Liver (tissue), 8 donors: ENCODE measurements at regions not wholly inside any gene's neighbourhood (a gene's known extent, or its start where the extent isn't known, plus 50 kb on each side); places are given as distances from the start of the nearest gene placed in this dataset.

Experiments
- DNase-seq: peaks from one replicate; pipeline ENCODE4 v3.0.0-alpha.2; 2017; ENCODE audit warnings: low spot score
- H3K27ac ChIP-seq, 2 donors: one replicate each; pipeline ENCODE4 v1.7.0; 2013; ENCODE audit warnings: inconsistent platforms in 2 of 2, low read length in 2 of 2, control low read depth in 1 of 2, low read depth in 1 of 2, mild to moderate bottlenecking in 1 of 2
- H3K27me3 ChIP-seq, 4 donors: one replicate each; pipeline versions ENCODE4 v1.6.1 to v1.7.0; 2013; ENCODE audit warnings: low read length in 3 of 4, inconsistent platforms in 1 of 4, mild to moderate bottlenecking in 1 of 4, moderate library complexity in 1 of 4; ENCODE audit not compliant: control insufficient read depth in 4 of 4, insufficient read depth in 4 of 4
- H3K36me3 ChIP-seq, 4 donors: one replicate each; pipeline versions ENCODE4 v1.6.1 to v1.7.0; 2013; ENCODE audit warnings: low read length in 3 of 4, mild to moderate bottlenecking in 3 of 4, low read depth in 1 of 4, moderate library complexity in 1 of 4; ENCODE audit not compliant: control insufficient read depth in 4 of 4, insufficient read depth in 3 of 4
- H3K4me1 ChIP-seq, 4 donors: one replicate each; pipeline versions ENCODE4 v1.6.1 to v1.7.0; 2013; ENCODE audit warnings: low read length in 3 of 4, mild to moderate bottlenecking in 3 of 4, moderate library complexity in 1 of 4; ENCODE audit not compliant: control insufficient read depth in 4 of 4, insufficient read depth in 4 of 4
- H3K4me3 ChIP-seq, 3 donors: one replicate each; pipeline versions ENCODE4 v1.6.1 to v1.7.0; 2013; ENCODE audit warnings: low read length in 3 of 3, control low read depth in 1 of 3, low read depth in 1 of 3, mild to moderate bottlenecking in 1 of 3
- H3K9ac ChIP-seq, 2 donors: one replicate each; pipeline ENCODE4 v1.7.0; 2013; ENCODE audit warnings: low read length in 2 of 2, mild to moderate bottlenecking in 2 of 2, moderate library complexity in 2 of 2, control low read depth in 1 of 2, low read depth in 1 of 2
- H3K9me3 ChIP-seq, 4 donors: one replicate each; pipeline versions ENCODE4 v1.6.1 to v1.7.0; 2013; ENCODE audit warnings: low read length in 3 of 4; ENCODE audit not compliant: control insufficient read depth in 4 of 4
- CTCF ChIP-seq: fragments of 150-350 bp; IDR thresholded peaks from 2 replicates; pipeline ENCODE4 v1.5.1; 2017; ENCODE audit warnings: improper control_type of control experiment, low read depth, low read length; ENCODE audit not compliant: missing input control
- FOXA1 ChIP-seq: IDR thresholded peaks from 2 replicates; pipeline ENCODE4 v1.6.1; 2016; ENCODE audit warnings: antibody characterized with exemption
- GABPA ChIP-seq, 2 donors: IDR thresholded peaks in 1 of 2; conservative IDR thresholded peaks in 1 of 2; 2 replicates each; pipeline ENCODE4 v1.6.1; 2016; ENCODE audit warnings: antibody characterized with exemption in 2 of 2, mild to moderate bottlenecking in 1 of 2, moderate library complexity in 1 of 2
- HNF4A ChIP-seq, 2 donors: conservative IDR thresholded peaks; 2 replicates each; pipeline ENCODE4 v1.6.1; 2016; ENCODE audit warnings: antibody characterized with exemption in 2 of 2, mild to moderate bottlenecking in 2 of 2
- JUND ChIP-seq, 2 donors: IDR thresholded peaks; 2 replicates each; pipeline ENCODE4 v1.6.1; 2016; ENCODE audit warnings: antibody characterized with exemption in 2 of 2
- MAX ChIP-seq: IDR thresholded peaks from 2 replicates; pipeline ENCODE4 v1.6.1; 2016; ENCODE audit warnings: antibody characterized with exemption
- NR2F2 ChIP-seq: IDR thresholded peaks from 2 replicates; pipeline ENCODE4 v1.6.1; 2016; ENCODE audit warnings: antibody characterized with exemption
- RAD21 ChIP-seq, 2 donors: IDR thresholded peaks; 2 replicates each; pipeline ENCODE4 v1.6.1; 2016; ENCODE audit warnings: antibody characterized with exemption in 2 of 2, mild to moderate bottlenecking in 2 of 2
- SP1 ChIP-seq: IDR thresholded peaks from 2 replicates; pipeline ENCODE4 v1.6.1; 2018; ENCODE audit warnings: antibody characterized with exemption, mild to moderate bottlenecking
- TAF1 ChIP-seq: conservative IDR thresholded peaks from 2 replicates; pipeline ENCODE4 v1.6.1; 2016; ENCODE audit warnings: antibody characterized with exemption, mild to moderate bottlenecking
- WGBS: extraction: QIAGEN DNeasy Blood & Tissue Kit; methylation state at CpG from one replicate; pipeline ENCODE4 v1.1.7; 2013; 5-methylcytosine and 5-hydroxymethylcytosine counted together
- TF ChIP-seq, protein P1 (sequence below): IDR thresholded peaks from 2 replicates; pipeline ENCODE4 v1.6.1; 2016; ENCODE audit warnings: antibody characterized with exemption
- TF ChIP-seq, protein P2 (sequence below): IDR thresholded peaks from 2 replicates; pipeline ENCODE4 v1.6.1; 2016; ENCODE audit warnings: antibody characterized with exemption
- donor health status: healthy.
- donor health status: healthy.
- donor health status: healthy.
- donor health status: healthy.
- donor health status: healthy.

GRCh38 chr9:71183251-71183650, 61.8 kb upstream of the TRPM3 start:
- TF ChIP-seq TAF1, result no peak
- TF ChIP-seq, protein P1, sequence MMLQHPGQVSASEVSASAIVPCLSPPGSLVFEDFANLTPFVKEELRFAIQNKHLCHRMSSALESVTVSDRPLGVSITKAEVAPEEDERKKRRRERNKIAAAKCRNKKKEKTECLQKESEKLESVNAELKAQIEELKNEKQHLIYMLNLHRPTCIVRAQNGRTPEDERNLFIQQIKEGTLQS, result no peak
- no peak for TF ChIP-seq FOXA1
- TF ChIP-seq, protein P2, sequence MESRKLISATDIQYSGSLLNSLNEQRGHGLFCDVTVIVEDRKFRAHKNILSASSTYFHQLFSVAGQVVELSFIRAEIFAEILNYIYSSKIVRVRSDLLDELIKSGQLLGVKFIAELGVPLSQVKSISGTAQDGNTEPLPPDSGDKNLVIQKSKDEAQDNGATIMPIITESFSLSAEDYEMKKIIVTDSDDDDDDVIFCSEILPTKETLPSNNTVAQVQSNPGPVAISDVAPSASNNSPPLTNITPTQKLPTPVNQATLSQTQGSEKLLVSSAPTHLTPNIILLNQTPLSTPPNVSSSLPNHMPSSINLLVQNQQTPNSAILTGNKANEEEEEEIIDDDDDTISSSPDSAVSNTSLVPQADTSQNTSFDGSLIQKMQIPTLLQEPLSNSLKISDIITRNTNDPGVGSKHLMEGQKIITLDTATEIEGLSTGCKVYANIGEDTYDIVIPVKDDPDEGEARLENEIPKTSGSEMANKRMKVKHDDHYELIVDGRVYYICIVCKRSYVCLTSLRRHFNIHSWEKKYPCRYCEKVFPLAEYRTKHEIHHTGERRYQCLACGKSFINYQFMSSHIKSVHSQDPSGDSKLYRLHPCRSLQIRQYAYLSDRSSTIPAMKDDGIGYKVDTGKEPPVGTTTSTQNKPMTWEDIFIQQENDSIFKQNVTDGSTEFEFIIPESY, result no peak
- no peak overlapping the region for H3K9ac ChIP-seq
- 81% methylated on average over 3 of the region's 3 CpGs for WGBS
- no peak for DNase-seq
- no peaks in the 10 kb centered on the region for H3K36me3 ChIP-seq
- H3K9me3 ChIP-seq, result no peaks in the 10 kb centered on the region
- H3K27ac ChIP-seq, result no peak overlapping the region
- H3K4me1 ChIP-seq, result no peaks in the 10 kb centered on the region
- H3K27me3 ChIP-seq, result no peaks in the 10 kb centered on the region
- H3K4me3 ChIP-seq, result no peak overlapping the region

DNA sequence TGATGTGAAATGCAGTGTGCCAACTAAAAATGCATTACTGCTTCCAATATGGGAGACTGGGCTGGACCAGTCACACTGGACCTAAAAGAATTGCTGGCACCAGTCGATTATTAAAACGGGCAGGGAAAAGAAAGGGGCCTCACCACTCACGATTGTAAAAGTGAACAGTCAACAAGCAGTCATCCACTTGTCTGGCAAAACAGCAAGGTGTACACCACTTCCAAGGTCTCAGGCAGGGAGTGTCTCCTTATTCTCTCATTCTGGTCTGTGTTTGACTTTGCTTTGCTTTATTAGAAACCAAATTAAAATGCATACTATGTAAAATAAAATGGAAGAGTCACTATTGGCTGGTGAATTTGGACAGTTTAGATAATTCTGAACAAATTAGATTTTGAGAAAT, 57.8 kb upstream of the TRPM3 start:
- Histone ChIP-seq H3K4me1 (no peaks in the 10 kb centered on the region), H3K27me3 (no peaks in the 10 kb centered on the region), H3K4me3 (no peak overlapping the region), H3K9ac (no peak overlapping the region), H3K36me3 (no peaks in the 10 kb centered on the region), H3K9me3 (no peaks in the 10 kb centered on the region), H3K27ac (no peak overlapping the region)
- WGBS, result 75% methylated on average over 3 of the region's 3 CpGs
- no peak for DNase-seq
- no peak for TF ChIP-seq TAF1
- TF ChIP-seq GABPA (IDR thresholded peaks at IDR 0.05 in 1 of 2, conservative IDR thresholded peaks at IDR 0.05 in 1 of 2), result no peak
- no peak for TF ChIP-seq HNF4A (conservative IDR thresholded peaks at IDR 0.05)
- TF ChIP-seq FOXA1, result no peak
- TF ChIP-seq MAX, result no peak
- no peak for TF ChIP-seq JUND (IDR thresholded peaks at IDR 0.05)
- no peak for TF ChIP-seq SP1
- no peak for TF ChIP-seq RAD21 (IDR thresholded peaks at IDR 0.05)
- TF ChIP-seq NR2F2, result no peak

DNA sequence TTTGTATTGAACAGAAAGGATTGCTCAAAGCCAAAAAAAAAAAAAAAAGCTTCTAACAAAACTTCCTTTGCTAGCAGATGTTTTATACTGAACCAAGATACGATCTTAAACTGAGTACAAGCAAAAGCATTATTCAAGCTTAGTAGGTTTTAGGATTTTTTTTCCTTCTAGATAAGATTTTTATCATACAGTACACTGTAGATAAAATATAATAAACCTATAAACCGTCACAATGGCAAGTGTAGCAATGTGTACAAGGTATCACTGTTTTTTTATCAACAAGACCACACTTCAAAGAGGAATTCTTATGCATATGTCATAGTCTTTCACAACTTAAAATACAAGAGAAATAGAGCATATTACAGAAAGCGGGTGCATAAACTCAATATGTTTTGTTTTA, 56.5 kb upstream of the TRPM3 start:
- no peaks in the 10 kb centered on the region for H3K27me3 ChIP-seq
- 83% methylated on average over 3 of the region's 3 CpGs for WGBS
- H3K36me3 ChIP-seq, result no peaks in the 10 kb centered on the region
- TF ChIP-seq CTCF, result no peak
- no peak overlapping the region for H3K27ac ChIP-seq
- no peak overlapping the region for H3K4me3 ChIP-seq
- no peak for DNase-seq
- H3K9ac ChIP-seq, result no peak overlapping the region
- no peaks in the 10 kb centered on the region for H3K9me3 ChIP-seq
- no peaks in the 10 kb centered on the region for H3K4me1 ChIP-seq
